CD8-positive, alpha-beta memory T cell (primary cell): ENCODE measurements at regions not wholly inside any gene's neighbourhood (a gene's known extent, or its start where the extent isn't known, plus 50 kb on each side); places are given as distances from the start of the nearest gene placed in this dataset.

ENCODE experiments used
- CTCF ChIA-PET: fragments of 350-600 bp; sonication (Branson Sonifier 250); formaldehyde crosslinking; loops from one replicate; lab custom pipeline; 2021; ENCODE audit warnings: antibody characterized with exemption; lab: Charles Lee
- POLR2A ChIA-PET: fragments of 350-600 bp; sonication (Branson Sonifier 250); formaldehyde crosslinking; loops from one replicate; lab custom pipeline; 2021; ENCODE audit warnings: antibody characterized with exemption; lab: Charles Lee
- DNase-seq, 5 donors: peaks; one replicate each; pipeline versions ENCODE4 v3.0.0 to v3.0.0-alpha.2; 2020 to 2022; ENCODE audit warnings: mixed read lengths in 1 of 5
- H3K27ac ChIP-seq: one replicate; pipeline ENCODE4 v1.7.0; 2013; ENCODE audit warnings: low read depth, mild to moderate bottlenecking, low read length, moderate library complexity
- H3K27me3 ChIP-seq: 2 replicates; pipeline ENCODE4 v1.7.0; 2013; ENCODE audit warnings: low read length, mild to moderate bottlenecking; ENCODE audit not compliant: insufficient read depth, poor library complexity, severe bottlenecking
- H3K36me3 ChIP-seq: 2 replicates; pipeline ENCODE4 v1.7.0; 2013; ENCODE audit warnings: mild to moderate bottlenecking, low read length, moderate library complexity; ENCODE audit not compliant: insufficient read depth
- H3K4me1 ChIP-seq: 2 replicates; pipeline ENCODE4 v1.7.0; 2013; ENCODE audit warnings: mild to moderate bottlenecking, low read length, moderate library complexity; ENCODE audit not compliant: insufficient read depth
- H3K4me3 ChIP-seq: 2 replicates; pipeline ENCODE4 v1.7.0; 2013; ENCODE audit warnings: mild to moderate bottlenecking, low read length
- H3K9me3 ChIP-seq: 2 replicates; pipeline ENCODE4 v1.7.0; 2013; ENCODE audit warnings: mild to moderate bottlenecking, low read length
- H3K27ac Mint-ChIP-seq, 8 donors: one replicate each; pipeline ENCODE4 v1.8.0; 2020 to 2021; ENCODE audit warnings: mixed read lengths in 8 of 8, mild to moderate bottlenecking in 6 of 8, inconsistent platforms in 3 of 8, moderate library complexity in 3 of 8
- H3K27me3 Mint-ChIP-seq, 2 donors: one replicate each; pipeline ENCODE4 v1.8.0; 2020 to 2021; ENCODE audit warnings: mixed read lengths in 2 of 2, mild to moderate bottlenecking in 1 of 2, moderate library complexity in 1 of 2
- H3K36me3 Mint-ChIP-seq, 3 donors: one replicate each; pipeline ENCODE4 v1.8.0; 2020 to 2021; ENCODE audit warnings: mixed read lengths in 3 of 3, inconsistent platforms in 1 of 3, mild to moderate bottlenecking in 1 of 3
- H3K4me1 Mint-ChIP-seq, 3 donors: one replicate each; pipeline ENCODE4 v1.8.0; 2020 to 2021; ENCODE audit warnings: mixed read lengths in 3 of 3, inconsistent platforms in 1 of 3, mild to moderate bottlenecking in 1 of 3
- H3K4me3 Mint-ChIP-seq, 7 donors: one replicate each; pipeline ENCODE4 v1.8.0; 2020 to 2021; ENCODE audit warnings: mixed read lengths in 7 of 7, mild to moderate bottlenecking in 6 of 7, moderate library complexity in 4 of 7, inconsistent platforms in 2 of 7
- H3K9me3 Mint-ChIP-seq, 5 donors: one replicate each; pipeline ENCODE4 v1.8.0; 2020 to 2022; ENCODE audit warnings: mixed read lengths in 5 of 5, mild to moderate bottlenecking in 3 of 5, moderate library complexity in 2 of 5, inconsistent platforms in 1 of 5

GRCh38 chr10:84993251-84994035, 665.1 kb downstream of the CCSER2 start:
- CTCF ChIA-PET: no interaction called here
- no peak overlapping the region for H3K27ac Mint-ChIP-seq

GRCh38 chr10:84994722-84995121, 666.3 kb downstream of the CCSER2 start:
- H3K4me3 ChIP-seq: no peak overlapping the region
- H3K9me3 ChIP-seq: no peaks in the 10 kb centered on the region
- H3K27me3 ChIP-seq: no peaks in the 10 kb centered on the region
- H3K9me3 Mint-ChIP-seq: peaks cover 0 to 2% (median 0%) of the 10 kb centered on the region in 5 donors
- H3K27ac ChIP-seq: no peak overlapping the region
- H3K4me1 ChIP-seq: no peaks in the 10 kb centered on the region
- ChIA-PET POLR2A (no interaction called here), CTCF (no interaction called here)
- no peak for DNase-seq
- H3K27me3 Mint-ChIP-seq: no peaks in the 10 kb centered on the region
- no peaks in the 10 kb centered on the region for H3K36me3 Mint-ChIP-seq
- H3K4me1 Mint-ChIP-seq: no peaks in the 10 kb centered on the region
- H3K4me3 Mint-ChIP-seq: no peak overlapping the region
- no peaks in the 10 kb centered on the region for H3K36me3 ChIP-seq
- no peak overlapping the region for H3K27ac Mint-ChIP-seq

More at GRCh38 chr10:84993251-84994035, 665.1 kb downstream of the CCSER2 start:
- Mint-ChIP-seq H3K9me3 (peaks cover 0 to 2% (median 0%) of the 10 kb centered on the region in 5 donors), H3K4me3 (no peak overlapping the region), H3K36me3 (no peaks in the 10 kb centered on the region), H3K4me1 (no peaks in the 10 kb centered on the region), H3K27me3 (no peaks in the 10 kb centered on the region)
- Histone ChIP-seq H3K4me3 (no peak overlapping the region), H3K9me3 (no peaks in the 10 kb centered on the region), H3K27me3 (no peaks in the 10 kb centered on the region), H3K4me1 (no peaks in the 10 kb centered on the region), H3K27ac (no peak overlapping the region), H3K36me3 (no peaks in the 10 kb centered on the region)
- no peak for DNase-seq
- POLR2A ChIA-PET: no interaction called here

GRCh38 chr10:84996580-84996979, 668.2 kb downstream of the CCSER2 start:
- Histone ChIP-seq H3K27ac (no peak overlapping the region), H3K36me3 (no peaks in the 10 kb centered on the region), H3K9me3 (no peaks in the 10 kb centered on the region), H3K4me1 (no peaks in the 10 kb centered on the region), H3K27me3 (no peaks in the 10 kb centered on the region), H3K4me3 (no peak overlapping the region)
- ChIA-PET POLR2A (no interaction called here), CTCF (no interaction called here)
- Mint-ChIP-seq H3K36me3 (no peaks in the 10 kb centered on the region), H3K9me3 (peaks cover 0 to 2% (median 2%) of the 10 kb centered on the region in 5 donors), H3K27ac (no peak overlapping the region), H3K27me3 (no peaks in the 10 kb centered on the region), H3K4me1 (no peaks in the 10 kb centered on the region), H3K4me3 (no peak overlapping the region)
- no peak for DNase-seq

GRCh38 chr10:84997870-84998269, 669.5 kb downstream of the CCSER2 start:
- no peak overlapping the region for H3K27ac Mint-ChIP-seq
- peaks cover 0 to 2% (median 2%) of the 10 kb centered on the region in 5 donors for H3K9me3 Mint-ChIP-seq
- H3K4me1 ChIP-seq: no peaks in the 10 kb centered on the region
- ChIA-PET CTCF (no interaction called here), POLR2A (no interaction called here)
- no peak for DNase-seq
- no peak overlapping the region for H3K4me3 ChIP-seq
- no peak overlapping the region for H3K27ac ChIP-seq
- no peaks in the 10 kb centered on the region for H3K9me3 ChIP-seq
- H3K36me3 ChIP-seq: no peaks in the 10 kb centered on the region
- H3K36me3 Mint-ChIP-seq: no peaks in the 10 kb centered on the region
- no peak overlapping the region for H3K4me3 Mint-ChIP-seq
- H3K27me3 ChIP-seq: no peaks in the 10 kb centered on the region
- H3K27me3 Mint-ChIP-seq: no peaks in the 10 kb centered on the region
- no peaks in the 10 kb centered on the region for H3K4me1 Mint-ChIP-seq

GRCh38 chr10:84999929-85000328, 671.5 kb downstream of the CCSER2 start:
- Mint-ChIP-seq H3K4me1 (no peaks in the 10 kb centered on the region), H3K4me3 (no peak overlapping the region), H3K9me3 (peaks cover 0 to 2% (median 2%) of the 10 kb centered on the region in 5 donors), H3K36me3 (no peaks in the 10 kb centered on the region), H3K27ac (no peak overlapping the region), H3K27me3 (no peaks in the 10 kb centered on the region)
- Histone ChIP-seq H3K27me3 (no peaks in the 10 kb centered on the region), H3K36me3 (no peaks in the 10 kb centered on the region), H3K4me3 (no peak overlapping the region), H3K27ac (no peak overlapping the region), H3K4me1 (no peaks in the 10 kb centered on the region), H3K9me3 (no peaks in the 10 kb centered on the region)
- ChIA-PET POLR2A (no interaction called here), CTCF (no interaction called here)
- DNase-seq: no peak

GRCh38 chr10:85003083-85003482, 674.7 kb downstream of the CCSER2 start:
- no peaks in the 10 kb centered on the region for H3K27me3 Mint-ChIP-seq
- no peak for DNase-seq
- ChIA-PET CTCF (no interaction called here), POLR2A (no interaction called here)
- Histone ChIP-seq H3K4me3 (no peak overlapping the region), H3K27me3 (no peaks in the 10 kb centered on the region), H3K36me3 (no peaks in the 10 kb centered on the region), H3K27ac (no peak overlapping the region), H3K4me1 (no peaks in the 10 kb centered on the region), H3K9me3 (no peaks in the 10 kb centered on the region)
- no peaks in the 10 kb centered on the region for H3K4me1 Mint-ChIP-seq
- no peaks in the 10 kb centered on the region for H3K36me3 Mint-ChIP-seq
- no peak overlapping the region for H3K27ac Mint-ChIP-seq
- peaks cover 0 to 2% (median 0%) of the 10 kb centered on the region in 5 donors for H3K9me3 Mint-ChIP-seq
- H3K4me3 Mint-ChIP-seq: no peak overlapping the region

- Mint-ChIP-seq H3K36me3 (no peaks in the 10 kb centered on the region), H3K4me3 (no peak overlapping the region), H3K27me3 (no peaks in the 10 kb centered on the region), H3K9me3 (peaks cover 0 to 2% (median 0%) of the 10 kb centered on the region in 5 donors), H3K4me1 (no peaks in the 10 kb centered on the region), H3K27ac (no peak overlapping the region)
- CTCF ChIA-PET: no interaction called here
- no peak for DNase-seq
- H3K36me3 ChIP-seq: no peaks in the 10 kb centered on the region
- H3K27ac ChIP-seq: no peak overlapping the region
- H3K27me3 ChIP-seq: no peaks in the 10 kb centered on the region
- no peak overlapping the region for H3K4me3 ChIP-seq
- no peaks in the 10 kb centered on the region for H3K4me1 ChIP-seq
- POLR2A ChIA-PET: no interaction called here
- H3K9me3 ChIP-seq: no peaks in the 10 kb centered on the region
Measured at GRCh38 chr10:85008488-85009184, 680.2 kb downstream of the CCSER2 start.

GRCh38 chr10:85012305-85012704, 683.9 kb downstream of the CCSER2 start:
- POLR2A ChIA-PET: no interaction called here

More at GRCh38 chr10:85012305-85012704, 683.9 kb downstream of the CCSER2 start:
- Mint-ChIP-seq H3K27ac (no peak overlapping the region), H3K9me3 (peaks cover 0 to 2% (median 0%) of the 10 kb centered on the region in 5 donors), H3K27me3 (no peaks in the 10 kb centered on the region), H3K4me1 (no peaks in the 10 kb centered on the region), H3K36me3 (no peaks in the 10 kb centered on the region), H3K4me3 (no peak overlapping the region)
- H3K4me3 ChIP-seq: no peak overlapping the region
- no peak for DNase-seq
- H3K36me3 ChIP-seq: no peaks in the 10 kb centered on the region
- no peaks in the 10 kb centered on the region for H3K27me3 ChIP-seq
- H3K27ac ChIP-seq: no peak overlapping the region
- no peaks in the 10 kb centered on the region for H3K4me1 ChIP-seq
- H3K9me3 ChIP-seq: no peaks in the 10 kb centered on the region
- CTCF ChIA-PET: no interaction called here
